ENCODE measurements at regions not wholly inside any gene's neighbourhood (a gene's known extent, or its start where the extent isn't known, plus 50 kb on each side); places are given as distances from the start of the nearest gene placed in this dataset.
"Not testable (repeated sequence)": the region's sequence is repeated elsewhere in the genome, so short reads cannot be mapped to it uniquely, and the experiment has no call there.

- in situ Hi-C loops (cut with HindIII; ENCODE audit: low pct_ligation_motif_present, low pct_unique_long_range_greater_than_20kb, low sequenced_read_pairs): no loop called here
- no peak for DNase-seq
Measured at GRCh38 chr17:77036136-77036840, 104.5 kb upstream of the SEC14L1 start.

- in situ Hi-C loops (cut with HindIII; ENCODE audit: low pct_ligation_motif_present, low pct_unique_long_range_greater_than_20kb, low sequenced_read_pairs): no loop called here
- no peak for DNase-seq
Measured at GRCh38 chr17:77036841-77037381, 103.9 kb upstream of the SEC14L1 start.

- DNase-seq: no peak
- in situ Hi-C loops (cut with HindIII; ENCODE audit: low pct_ligation_motif_present, low pct_unique_long_range_greater_than_20kb, low sequenced_read_pairs): no loop called here
Measured at GRCh38 chr17:77037943-77038342, 102.8 kb upstream of the SEC14L1 start.

GRCh38 chr17:77038884-77039555 is 101.7 kb upstream of the SEC14L1 start:
- in situ Hi-C loops (cut with HindIII; ENCODE audit: low pct_ligation_motif_present, low pct_unique_long_range_greater_than_20kb, low sequenced_read_pairs): no loop called here
- no peak for DNase-seq

- no peak for DNase-seq
- in situ Hi-C loops (cut with HindIII; ENCODE audit: low pct_ligation_motif_present, low pct_unique_long_range_greater_than_20kb, low sequenced_read_pairs): no loop called here
Measured at GRCh38 chr17:77042476-77043231, 98.1 kb upstream of the SEC14L1 start.

GRCh38 chr17:77045441-77046041 is 95.2 kb upstream of the SEC14L1 start:
- DNase-seq: peak; percentile 22
- in situ Hi-C loops (cut with HindIII; ENCODE audit: low pct_ligation_motif_present, low pct_unique_long_range_greater_than_20kb, low sequenced_read_pairs): no loop called here

- in situ Hi-C loops (cut with HindIII; ENCODE audit: low pct_ligation_motif_present, low pct_unique_long_range_greater_than_20kb, low sequenced_read_pairs): no loop called here
- DNase-seq: no peak
Measured at GRCh38 chr17:77049440-77049839, 91.3 kb upstream of the SEC14L1 start.

- DNase-seq: peak; percentile 76
- in situ Hi-C loops (cut with HindIII; ENCODE audit: low pct_ligation_motif_present, low pct_unique_long_range_greater_than_20kb, low sequenced_read_pairs): not testable (repeated sequence)
Measured at GRCh38 chr17:77050901-77051300, 89.9 kb upstream of the SEC14L1 start.

GRCh38 chr17:77054936-77055335 is 85.8 kb upstream of the SEC14L1 start:
- DNase-seq: no peak

GRCh38 chr17:77055453-77055852 is 85.3 kb upstream of the SEC14L1 start:
- in situ Hi-C loops (cut with HindIII; ENCODE audit: low pct_ligation_motif_present, low pct_unique_long_range_greater_than_20kb, low sequenced_read_pairs): no loop called here
- DNase-seq: no peak

More at GRCh38 chr17:77054936-77055335, 85.8 kb upstream of the SEC14L1 start:
- in situ Hi-C loops (cut with HindIII; ENCODE audit: low pct_ligation_motif_present, low pct_unique_long_range_greater_than_20kb, low sequenced_read_pairs): no loop called here

- in situ Hi-C loops (cut with HindIII; ENCODE audit: low pct_ligation_motif_present, low pct_unique_long_range_greater_than_20kb, low sequenced_read_pairs): no loop called here
- DNase-seq: no peak
Measured at GRCh38 chr17:77058016-77058415, 82.8 kb upstream of the SEC14L1 start.

- in situ Hi-C loops (cut with HindIII; ENCODE audit: low pct_ligation_motif_present, low pct_unique_long_range_greater_than_20kb, low sequenced_read_pairs): no loop called here
- no peak for DNase-seq
Measured at GRCh38 chr17:77061669-77062068, 79.1 kb upstream of the SEC14L1 start.

GRCh38 chr17:77064598-77064997 is 76.2 kb upstream of the SEC14L1 start:
- in situ Hi-C loops (cut with HindIII; ENCODE audit: low pct_ligation_motif_present, low pct_unique_long_range_greater_than_20kb, low sequenced_read_pairs): no loop called here
- DNase-seq: no peak

- DNase-seq: no peak
- in situ Hi-C loops (cut with HindIII; ENCODE audit: low pct_ligation_motif_present, low pct_unique_long_range_greater_than_20kb, low sequenced_read_pairs): no loop called here
Measured at GRCh38 chr17:77066165-77066564, 74.6 kb upstream of the SEC14L1 start.

GRCh38 chr17:77066726-77067409 is 73.9 kb upstream of the SEC14L1 start:
- peak; percentile 61 for DNase-seq
- in situ Hi-C loops (cut with HindIII; ENCODE audit: low pct_ligation_motif_present, low pct_unique_long_range_greater_than_20kb, low sequenced_read_pairs): not testable (repeated sequence)

- in situ Hi-C loops (cut with HindIII; ENCODE audit: low pct_ligation_motif_present, low pct_unique_long_range_greater_than_20kb, low sequenced_read_pairs): no loop called here
- no peak for DNase-seq
Measured at GRCh38 chr17:77068915-77069314, 71.9 kb upstream of the SEC14L1 start.

- DNase-seq: no peak
- in situ Hi-C loops (cut with HindIII; ENCODE audit: low pct_ligation_motif_present, low pct_unique_long_range_greater_than_20kb, low sequenced_read_pairs): no loop called here
Measured at GRCh38 chr17:77070888-77071279, 69.9 kb upstream of the SEC14L1 start.

GRCh38 chr17:77071925-77072490 is 68.8 kb upstream of the SEC14L1 start:
- no peak for DNase-seq
- in situ Hi-C loops (cut with HindIII; ENCODE audit: low pct_ligation_motif_present, low pct_unique_long_range_greater_than_20kb, low sequenced_read_pairs): no loop called here
